ENCODE measurements at regions not wholly inside any gene's neighbourhood (a gene's known extent, or its start where the extent isn't known, plus 50 kb on each side); places are given as distances from the start of the nearest gene placed in this dataset.

- no peak for TF ChIP-seq CTCF (IDR thresholded peaks at IDR 0.05)
- no peak for TF ChIP-seq POLR2A (IDR thresholded peaks at IDR 0.05)
Measured at GRCh38 chr11:25327656-25328055, 830.8 kb downstream of the LUZP2 start.
